ENCODE measurements at regions not wholly inside any gene's neighbourhood (a gene's known extent, or its start where the extent isn't known, plus 50 kb on each side); places are given as distances from the start of the nearest gene placed in this dataset.

- H3K4me3 ChIP-seq: no peak overlapping the region
- no peak overlapping the region for H3K27ac ChIP-seq
- WGBS, 2 donors: 89 to 91% methylated on average over 3 of the region's 3 CpGs
- intact Hi-C loops (cut with DNase I): no loop called here
- no peaks in the 10 kb centered on the region for H3K9me3 ChIP-seq
- no peaks in the 10 kb centered on the region for H3K27me3 ChIP-seq
- no peak for TF ChIP-seq POLR2A (IDR thresholded peaks at IDR 0.05)
- TF ChIP-seq POLR2AphosphoS5 (IDR thresholded peaks at IDR 0.05): no peak
- no peak for TF ChIP-seq CTCF (IDR thresholded peaks at IDR 0.05)
- TF ChIP-seq EP300 (IDR thresholded peaks at IDR 0.05): no peak
- H3K4me1 ChIP-seq: no peaks in the 10 kb centered on the region
- H3K36me3 ChIP-seq: no peaks in the 10 kb centered on the region
- no peak for DNase-seq
Observed at GRCh38 chr15:69511716-69512340, 59.2 kb downstream of the RPLP1 start.

GRCh38 chr15:69513450-69513960 lies 60.9 kb downstream of the RPLP1 start:
- no peaks in the 10 kb centered on the region for H3K9me3 ChIP-seq

GRCh38 chr15:69513986-69514385 lies 61.4 kb downstream of the RPLP1 start:
- DNase-seq: no peak
- H3K36me3 ChIP-seq: no peaks in the 10 kb centered on the region
- TF ChIP-seq POLR2A (IDR thresholded peaks at IDR 0.05) (no peak), POLR2AphosphoS5 (IDR thresholded peaks at IDR 0.05) (no peak), CTCF (IDR thresholded peaks at IDR 0.05) (no peak), EP300 (IDR thresholded peaks at IDR 0.05) (no peak)
- H3K9me3 ChIP-seq: no peaks in the 10 kb centered on the region
- H3K4me1 ChIP-seq: no peaks in the 10 kb centered on the region
- no peak overlapping the region for H3K4me3 ChIP-seq
- 80 to 85% methylated on average over 7 of the region's 7 CpGs for WGBS, 2 donors
- H3K27ac ChIP-seq: no peak overlapping the region
- intact Hi-C loops (cut with DNase I): no loop called here
- H3K27me3 ChIP-seq: no peaks in the 10 kb centered on the region

More at GRCh38 chr15:69513450-69513960, 60.9 kb downstream of the RPLP1 start:
- DNase-seq: no peak
- 93 to 95% methylated on average over 5 of the region's 5 CpGs for WGBS, 2 donors
- H3K27ac ChIP-seq: no peak overlapping the region
- H3K4me3 ChIP-seq: no peak overlapping the region
- H3K4me1 ChIP-seq: no peaks in the 10 kb centered on the region
- TF ChIP-seq POLR2A (IDR thresholded peaks at IDR 0.05): no peak
- TF ChIP-seq POLR2AphosphoS5 (IDR thresholded peaks at IDR 0.05): no peak
- TF ChIP-seq CTCF (IDR thresholded peaks at IDR 0.05): no peak
- no peak for TF ChIP-seq EP300 (IDR thresholded peaks at IDR 0.05)
- H3K36me3 ChIP-seq: no peaks in the 10 kb centered on the region
- intact Hi-C loops (cut with DNase I): no loop called here
- H3K27me3 ChIP-seq: no peaks in the 10 kb centered on the region

DNA sequence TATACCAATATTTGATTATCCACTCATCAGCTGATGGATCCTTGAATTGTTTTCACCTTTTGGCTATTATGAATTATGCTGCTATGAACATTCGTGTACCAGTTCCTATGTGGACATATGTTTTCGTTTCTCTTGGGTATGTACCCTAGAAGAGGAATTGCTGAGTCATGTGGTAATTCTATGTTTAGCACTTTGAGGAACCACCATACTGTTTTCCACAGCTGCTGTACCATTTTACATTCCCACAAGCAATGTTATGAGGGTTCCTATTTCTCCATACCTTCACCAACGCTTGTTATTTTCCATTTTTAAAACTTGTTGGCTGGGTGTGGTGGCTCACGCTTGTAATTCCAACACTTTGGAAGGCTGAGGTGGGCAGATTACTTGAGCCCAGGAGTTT lies 62.9 kb downstream of the RPLP1 start:
- no peaks in the 10 kb centered on the region for H3K27me3 ChIP-seq
- H3K4me1 ChIP-seq: no peaks in the 10 kb centered on the region
- no peak overlapping the region for H3K27ac ChIP-seq
- H3K4me3 ChIP-seq: no peak overlapping the region
- no peaks in the 10 kb centered on the region for H3K9me3 ChIP-seq
- WGBS, 2 donors: 84 to 94% methylated on average over 4 of the region's 4 CpGs
- intact Hi-C loops (cut with DNase I): no loop called here
- DNase-seq: no peak
- TF ChIP-seq EP300 (IDR thresholded peaks at IDR 0.05) (no peak), CTCF (IDR thresholded peaks at IDR 0.05) (no peak), POLR2AphosphoS5 (IDR thresholded peaks at IDR 0.05) (no peak), POLR2A (IDR thresholded peaks at IDR 0.05) (no peak)
- no peaks in the 10 kb centered on the region for H3K36me3 ChIP-seq

GRCh38 chr15:69515926-69516325 lies 63.3 kb downstream of the RPLP1 start:
- Histone ChIP-seq H3K27me3 (no peaks in the 10 kb centered on the region), H3K4me3 (no peak overlapping the region), H3K4me1 (no peaks in the 10 kb centered on the region), H3K36me3 (no peaks in the 10 kb centered on the region), H3K9me3 (no peaks in the 10 kb centered on the region), H3K27ac (no peak overlapping the region)
- no peak for DNase-seq
- TF ChIP-seq POLR2AphosphoS5 (IDR thresholded peaks at IDR 0.05) (no peak), POLR2A (IDR thresholded peaks at IDR 0.05) (no peak), EP300 (IDR thresholded peaks at IDR 0.05) (no peak), CTCF (IDR thresholded peaks at IDR 0.05) (no peak)
- intact Hi-C loops (cut with DNase I): no loop called here
- 73 to 84% methylated on average over 3 of the region's 3 CpGs for WGBS, 2 donors

Data from sigmoid colon (tissue), 6 donors.